Fibroblast of mammary gland (primary cell): ENCODE measurements at regions not wholly inside any gene's neighbourhood (a gene's known extent, or its start where the extent isn't known, plus 50 kb on each side); places are given as distances from the start of the nearest gene placed in this dataset.

ENCODE experiments used
- DNase-seq: peaks from one replicate; pipeline ENCODE4 v3.0.0-alpha.2; 2010; ENCODE audit warnings: low read depth
- H3K4me3 ChIP-seq: 2 replicates; pipeline ENCODE4 v1.5.1; 2011; ENCODE audit warnings: low read depth, mild to moderate bottlenecking, low read length, moderate library complexity; ENCODE audit not compliant: control insufficient read depth
- TF ChIP-seq, protein P1 (sequence below): conservative IDR thresholded peaks from 2 replicates; pipeline ENCODE4 v1.5.1; 2011; ENCODE audit warnings: low read depth, low read length, inconsistent platforms; ENCODE audit not compliant: control insufficient read depth, insufficient read depth

DNA sequence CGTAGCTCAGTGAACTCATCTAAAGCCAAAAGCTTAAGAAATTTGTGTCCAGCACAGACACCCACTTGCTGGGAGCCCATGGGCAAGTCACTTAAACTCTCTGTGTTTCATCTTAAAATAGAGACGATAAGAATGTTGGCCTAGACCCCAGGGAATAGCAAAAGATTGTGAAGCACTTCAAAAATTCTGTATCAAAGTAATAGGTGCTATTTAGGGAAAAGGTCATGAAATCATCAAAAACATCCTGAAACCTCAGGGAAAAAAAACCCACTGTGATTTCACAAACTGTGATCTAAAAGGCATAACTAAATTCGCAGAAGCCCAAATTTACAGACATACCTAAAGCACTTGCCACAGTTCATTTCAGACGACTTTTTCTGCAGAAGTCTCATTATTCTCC lies 278.3 kb downstream of the NR2F1-AS1 start:
- TF ChIP-seq, protein P1, sequence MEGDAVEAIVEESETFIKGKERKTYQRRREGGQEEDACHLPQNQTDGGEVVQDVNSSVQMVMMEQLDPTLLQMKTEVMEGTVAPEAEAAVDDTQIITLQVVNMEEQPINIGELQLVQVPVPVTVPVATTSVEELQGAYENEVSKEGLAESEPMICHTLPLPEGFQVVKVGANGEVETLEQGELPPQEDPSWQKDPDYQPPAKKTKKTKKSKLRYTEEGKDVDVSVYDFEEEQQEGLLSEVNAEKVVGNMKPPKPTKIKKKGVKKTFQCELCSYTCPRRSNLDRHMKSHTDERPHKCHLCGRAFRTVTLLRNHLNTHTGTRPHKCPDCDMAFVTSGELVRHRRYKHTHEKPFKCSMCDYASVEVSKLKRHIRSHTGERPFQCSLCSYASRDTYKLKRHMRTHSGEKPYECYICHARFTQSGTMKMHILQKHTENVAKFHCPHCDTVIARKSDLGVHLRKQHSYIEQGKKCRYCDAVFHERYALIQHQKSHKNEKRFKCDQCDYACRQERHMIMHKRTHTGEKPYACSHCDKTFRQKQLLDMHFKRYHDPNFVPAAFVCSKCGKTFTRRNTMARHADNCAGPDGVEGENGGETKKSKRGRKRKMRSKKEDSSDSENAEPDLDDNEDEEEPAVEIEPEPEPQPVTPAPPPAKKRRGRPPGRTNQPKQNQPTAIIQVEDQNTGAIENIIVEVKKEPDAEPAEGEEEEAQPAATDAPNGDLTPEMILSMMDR: no peak
- no peak for DNase-seq

DNA sequence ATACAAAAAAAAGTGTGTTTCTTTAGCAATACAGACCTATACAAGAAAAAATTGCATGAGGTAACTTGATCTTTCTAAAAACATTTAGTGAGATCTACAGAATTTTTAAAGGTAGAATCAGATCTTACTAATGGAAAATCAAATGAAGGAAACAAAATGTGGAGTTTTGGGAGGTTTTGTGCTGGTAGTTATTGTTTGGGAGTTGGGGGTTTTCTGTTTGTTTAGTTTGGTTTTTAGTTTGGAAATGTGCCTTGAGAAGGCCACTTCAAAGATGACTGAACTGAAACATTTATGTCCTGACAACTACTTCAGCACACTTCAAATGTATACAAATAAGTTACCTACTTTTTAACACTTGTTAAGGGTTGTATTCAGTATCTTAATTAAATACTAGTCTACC lies 280.1 kb downstream of the NR2F1-AS1 start:
- TF ChIP-seq, protein P1: no peak
- no peak overlapping the region for H3K4me3 ChIP-seq
- DNase-seq: no peak

More for the DNA sequence above, 278.3 kb downstream of the NR2F1-AS1 start:
- H3K4me3 ChIP-seq: no peak overlapping the region

DNA sequence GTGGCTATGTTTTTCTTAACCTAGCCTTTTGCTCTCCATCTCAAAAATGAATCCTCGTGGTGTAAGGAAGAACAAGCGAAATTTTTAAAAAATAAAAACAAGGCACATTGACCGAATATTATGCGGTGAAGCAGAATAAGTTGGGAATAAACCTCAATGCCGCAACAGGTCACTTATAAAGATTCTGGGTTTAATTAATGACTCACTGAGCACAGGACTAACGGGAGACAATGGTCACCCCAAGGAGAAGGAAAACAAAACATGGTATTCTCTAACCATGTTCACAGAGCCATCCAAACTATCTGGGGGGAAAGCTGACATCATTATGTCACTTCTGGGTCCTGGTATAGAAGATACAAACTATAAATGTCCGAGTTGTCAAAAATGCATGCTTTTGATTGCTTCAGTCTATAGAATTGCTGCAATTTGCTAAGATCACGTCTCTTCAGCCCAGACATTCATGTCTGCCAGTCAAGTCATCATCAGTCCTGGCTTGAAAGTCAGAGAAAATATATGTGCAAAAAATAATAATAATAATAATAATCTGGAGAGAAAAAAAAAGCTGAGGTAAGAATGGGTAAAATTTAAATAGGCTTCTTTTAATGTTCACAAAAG lies 280.6 kb downstream of the NR2F1-AS1 start:
- DNase-seq: no peak
- TF ChIP-seq, protein P1: no peak
- no peak overlapping the region for H3K4me3 ChIP-seq

DNA sequence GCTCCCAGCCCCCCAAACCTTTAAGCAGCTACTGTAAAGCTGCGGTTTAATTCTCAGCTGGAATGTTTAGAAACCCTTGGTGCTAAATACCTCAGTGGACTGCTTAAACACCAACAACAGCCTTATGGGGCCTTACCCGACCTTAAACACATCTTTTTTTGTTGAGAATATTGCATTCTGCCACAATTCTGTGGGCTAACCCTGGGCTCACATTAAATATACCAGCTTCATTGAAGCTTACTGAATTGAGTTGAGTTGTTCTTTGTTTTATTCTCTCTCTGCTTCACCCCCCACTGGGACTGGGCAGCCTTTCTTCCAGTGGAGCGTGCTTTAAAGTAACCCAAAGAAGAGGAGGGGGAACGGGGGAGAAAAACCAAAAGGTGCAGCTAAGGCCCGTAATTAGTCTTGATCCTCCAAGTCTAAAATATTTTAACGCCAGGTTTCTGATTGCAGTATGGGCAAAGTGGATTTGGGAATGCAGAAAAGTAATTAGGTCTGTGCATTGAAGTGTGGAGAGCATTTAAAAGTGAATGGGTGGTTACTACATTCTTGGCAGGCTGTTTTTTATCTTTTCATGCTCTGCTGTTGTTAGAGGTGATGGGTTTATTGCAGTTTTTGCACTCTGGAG lies 281.2 kb downstream of the NR2F1-AS1 start:
- no peak overlapping the region for H3K4me3 ChIP-seq
- no peak for DNase-seq
- TF ChIP-seq, protein P1: no peak

DNA sequence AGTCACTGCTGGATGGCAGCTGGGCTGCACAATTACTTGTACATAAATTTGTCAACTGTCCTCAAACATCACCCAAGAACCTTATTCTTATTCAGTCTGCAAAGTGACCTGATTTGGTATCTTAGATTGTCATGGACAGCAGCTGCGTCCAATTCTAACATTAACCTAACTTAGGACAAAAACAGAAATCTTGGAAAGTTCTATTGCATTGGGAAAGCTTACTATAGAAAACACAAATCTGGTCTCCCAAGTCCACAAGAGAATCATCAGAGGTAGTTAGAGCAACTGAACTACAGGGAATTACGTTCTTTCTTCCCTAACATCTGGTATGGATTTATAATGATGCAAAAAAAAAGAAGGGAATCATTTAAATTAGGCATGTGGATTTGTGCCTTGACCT lies 283.9 kb downstream of the NR2F1-AS1 start:
- H3K4me3 ChIP-seq: no peak overlapping the region
- DNase-seq: no peak
- TF ChIP-seq, protein P1: no peak

DNA sequence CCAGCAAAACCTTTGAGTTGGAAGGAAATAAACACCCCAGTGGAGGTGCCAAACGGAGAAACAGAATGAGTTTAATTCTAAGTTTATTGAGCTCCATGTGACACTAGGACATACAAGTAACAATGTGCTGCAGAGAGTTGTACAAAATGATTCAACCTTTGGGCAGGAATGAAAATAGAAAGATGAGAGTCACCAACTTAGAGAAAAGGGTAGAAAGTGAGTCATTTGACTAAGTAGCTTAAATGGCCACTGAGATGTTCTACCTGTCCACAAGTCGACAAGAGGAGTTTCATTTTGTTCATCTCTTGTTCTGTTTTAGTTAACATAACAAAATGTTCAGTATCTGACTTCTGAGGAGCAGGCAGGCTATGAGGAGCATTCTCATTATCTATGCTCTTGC lies 284.7 kb downstream of the NR2F1-AS1 start:
- TF ChIP-seq, protein P1: no peak
- no peak overlapping the region for H3K4me3 ChIP-seq
- DNase-seq: no peak

DNA sequence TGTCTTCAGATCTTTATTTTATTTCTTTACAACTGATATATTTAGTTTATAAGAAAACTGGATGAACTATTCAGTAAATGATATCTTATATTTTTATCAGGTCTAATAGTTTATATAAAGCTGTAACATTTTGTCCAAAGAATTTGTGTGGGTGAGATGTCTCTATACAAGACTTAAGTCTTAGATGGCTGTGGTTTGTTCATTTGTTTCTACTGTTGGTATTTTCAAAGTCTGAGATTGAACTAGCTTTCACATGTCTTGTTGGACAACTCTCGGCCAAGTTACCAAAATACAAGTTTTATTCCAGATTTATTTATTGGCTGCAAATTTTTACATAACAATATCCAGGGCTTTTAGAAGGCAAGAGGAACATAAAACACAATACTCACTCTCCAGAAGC lies 286.0 kb downstream of the NR2F1-AS1 start:
- no peak for DNase-seq
- TF ChIP-seq, protein P1: no peak
- H3K4me3 ChIP-seq: no peak overlapping the region
